ENCODE measurements at regions not wholly inside any gene's neighbourhood (a gene's known extent, or its start where the extent isn't known, plus 50 kb on each side); places are given as distances from the start of the nearest gene placed in this dataset.

DNA sequence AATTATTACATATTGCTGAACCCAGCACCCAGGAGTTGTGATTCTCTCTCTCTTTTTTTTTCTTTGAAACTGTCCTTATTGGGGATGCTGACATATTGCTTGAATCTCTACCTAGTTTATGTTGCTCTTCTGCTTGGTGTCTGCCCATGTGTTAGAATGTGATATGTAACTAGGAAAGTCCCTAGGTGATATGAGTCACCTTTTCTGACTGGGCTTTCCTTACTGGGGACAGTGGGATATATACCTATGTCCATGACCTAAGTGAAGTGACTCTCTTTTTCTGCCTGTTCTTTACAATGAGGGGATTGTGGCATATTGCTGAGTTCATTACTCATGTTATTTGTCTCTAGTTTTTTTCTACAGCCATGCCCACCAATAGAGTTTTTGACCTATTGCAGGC is 1013.2 kb upstream of the TSPY4 start:
- Mint-ChIP-seq H3K4me1 (no peaks in the 10 kb centered on the region), H3K4me3 (no peak overlapping the region), H3K9me3 (peaks cover 3% of the 10 kb centered on the region; the same call in 1 of the 3 replicates), H3K27ac (no peak overlapping the region), H3K27me3 (ENCODE audit: insufficient read depth, low read depth, poor library complexity) (no peaks in the 10 kb centered on the region), H3K36me3 (ENCODE audit: low read depth) (no peaks in the 10 kb centered on the region)
- Histone ChIP-seq H2AFZ (no peak overlapping the region), H3K79me2 (replicated peaks; ENCODE audit: insufficient read depth) (no peaks in the 10 kb centered on the region), H3K27me3 (ENCODE audit: insufficient read depth) (no peaks in the 10 kb centered on the region), H3K4me3 (no peak overlapping the region), H3K4me1 (ENCODE audit: insufficient read depth) (no peaks in the 10 kb centered on the region), H3K9me2 (ENCODE audit: insufficient read depth) (no peaks in the 10 kb centered on the region), H3K4me2 (no peak overlapping the region), H3K36me3 (ENCODE audit: insufficient read depth) (no peaks in the 10 kb centered on the region), H3F3A (replicated peaks; ENCODE audit: low read depth) (no peaks in the 10 kb centered on the region), H4K20me1 (replicated peaks; ENCODE audit: insufficient read depth) (no peaks in the 10 kb centered on the region), H3K27ac (ENCODE audit: low read depth) (no peak overlapping the region)
- DNase-seq (ENCODE audit: low spot score) (no peak), ATAC-seq (no peak)
- TF ChIP-seq, protein P1, sequence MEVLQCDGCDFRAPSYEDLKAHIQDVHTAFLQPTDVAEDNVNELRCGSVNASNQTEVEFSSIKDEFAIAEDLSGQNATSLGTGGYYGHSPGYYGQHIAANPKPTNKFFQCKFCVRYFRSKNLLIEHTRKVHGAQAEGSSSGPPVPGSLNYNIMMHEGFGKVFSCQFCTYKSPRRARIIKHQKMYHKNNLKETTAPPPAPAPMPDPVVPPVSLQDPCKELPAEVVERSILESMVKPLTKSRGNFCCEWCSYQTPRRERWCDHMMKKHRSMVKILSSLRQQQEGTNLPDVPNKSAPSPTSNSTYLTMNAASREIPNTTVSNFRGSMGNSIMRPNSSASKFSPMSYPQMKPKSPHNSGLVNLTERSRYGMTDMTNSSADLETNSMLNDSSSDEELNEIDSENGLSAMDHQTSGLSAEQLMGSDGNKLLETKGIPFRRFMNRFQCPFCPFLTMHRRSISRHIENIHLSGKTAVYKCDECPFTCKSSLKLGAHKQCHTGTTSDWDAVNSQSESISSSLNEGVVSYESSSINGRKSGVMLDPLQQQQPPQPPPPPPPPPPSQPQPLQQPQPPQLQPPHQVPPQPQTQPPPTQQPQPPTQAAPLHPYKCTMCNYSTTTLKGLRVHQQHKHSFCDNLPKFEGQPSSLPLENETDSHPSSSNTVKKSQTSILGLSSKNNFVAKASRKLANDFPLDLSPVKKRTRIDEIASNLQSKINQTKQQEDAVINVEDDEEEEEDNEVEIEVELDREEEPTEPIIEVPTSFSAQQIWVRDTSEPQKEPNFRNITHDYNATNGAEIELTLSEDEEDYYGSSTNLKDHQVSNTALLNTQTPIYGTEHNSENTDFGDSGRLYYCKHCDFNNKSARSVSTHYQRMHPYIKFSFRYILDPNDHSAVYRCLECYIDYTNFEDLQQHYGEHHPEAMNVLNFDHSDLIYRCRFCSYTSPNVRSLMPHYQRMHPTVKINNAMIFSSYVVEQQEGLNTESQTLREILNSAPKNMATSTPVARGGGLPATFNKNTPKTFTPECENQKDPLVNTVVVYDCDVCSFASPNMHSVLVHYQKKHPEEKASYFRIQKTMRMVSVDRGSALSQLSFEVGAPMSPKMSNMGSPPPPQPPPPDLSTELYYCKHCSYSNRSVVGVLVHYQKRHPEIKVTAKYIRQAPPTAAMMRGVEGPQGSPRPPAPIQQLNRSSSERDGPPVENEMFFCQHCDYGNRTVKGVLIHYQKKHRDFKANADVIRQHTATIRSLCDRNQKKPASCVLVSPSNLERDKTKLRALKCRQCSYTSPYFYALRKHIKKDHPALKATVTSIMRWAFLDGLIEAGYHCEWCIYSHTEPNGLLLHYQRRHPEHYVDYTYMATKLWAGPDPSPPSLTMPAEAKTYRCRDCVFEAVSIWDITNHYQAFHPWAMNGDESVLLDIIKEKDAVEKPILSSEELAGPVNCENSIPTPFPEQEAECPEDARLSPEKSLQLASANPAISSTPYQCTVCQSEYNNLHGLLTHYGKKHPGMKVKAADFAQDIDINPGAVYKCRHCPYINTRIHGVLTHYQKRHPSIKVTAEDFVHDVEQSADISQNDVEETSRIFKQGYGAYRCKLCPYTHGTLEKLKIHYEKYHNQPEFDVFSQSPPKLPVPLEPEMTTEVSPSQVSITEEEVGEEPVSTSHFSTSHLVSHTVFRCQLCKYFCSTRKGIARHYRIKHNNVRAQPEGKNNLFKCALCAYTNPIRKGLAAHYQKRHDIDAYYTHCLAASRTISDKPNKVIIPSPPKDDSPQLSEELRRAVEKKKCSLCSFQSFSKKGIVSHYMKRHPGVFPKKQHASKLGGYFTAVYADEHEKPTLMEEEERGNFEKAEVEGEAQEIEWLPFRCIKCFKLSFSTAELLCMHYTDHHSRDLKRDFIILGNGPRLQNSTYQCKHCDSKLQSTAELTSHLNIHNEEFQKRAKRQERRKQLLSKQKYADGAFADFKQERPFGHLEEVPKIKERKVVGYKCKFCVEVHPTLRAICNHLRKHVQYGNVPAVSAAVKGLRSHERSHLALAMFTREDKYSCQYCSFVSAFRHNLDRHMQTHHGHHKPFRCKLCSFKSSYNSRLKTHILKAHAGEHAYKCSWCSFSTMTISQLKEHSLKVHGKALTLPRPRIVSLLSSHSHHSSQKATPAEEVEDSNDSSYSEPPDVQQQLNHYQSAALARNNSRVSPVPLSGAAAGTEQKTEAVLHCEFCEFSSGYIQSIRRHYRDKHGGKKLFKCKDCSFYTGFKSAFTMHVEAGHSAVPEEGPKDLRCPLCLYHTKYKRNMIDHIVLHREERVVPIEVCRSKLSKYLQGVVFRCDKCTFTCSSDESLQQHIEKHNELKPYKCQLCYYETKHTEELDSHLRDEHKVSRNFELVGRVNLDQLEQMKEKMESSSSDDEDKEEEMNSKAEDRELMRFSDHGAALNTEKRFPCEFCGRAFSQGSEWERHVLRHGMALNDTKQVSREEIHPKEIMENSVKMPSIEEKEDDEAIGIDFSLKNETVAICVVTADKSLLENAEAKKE (CRISPR knock-in tag; IDR thresholded peaks at IDR 0.05) = no peak
- no peak for TF ChIP-seq ZNF331 (CRISPR knock-in tag; IDR thresholded peaks at IDR 0.05; ENCODE audit: low read depth)
- TF ChIP-seq EZH2 (IDR thresholded peaks at IDR 0.05; ENCODE audit: low read depth, unreplicated experiment) = no peak

DNA sequence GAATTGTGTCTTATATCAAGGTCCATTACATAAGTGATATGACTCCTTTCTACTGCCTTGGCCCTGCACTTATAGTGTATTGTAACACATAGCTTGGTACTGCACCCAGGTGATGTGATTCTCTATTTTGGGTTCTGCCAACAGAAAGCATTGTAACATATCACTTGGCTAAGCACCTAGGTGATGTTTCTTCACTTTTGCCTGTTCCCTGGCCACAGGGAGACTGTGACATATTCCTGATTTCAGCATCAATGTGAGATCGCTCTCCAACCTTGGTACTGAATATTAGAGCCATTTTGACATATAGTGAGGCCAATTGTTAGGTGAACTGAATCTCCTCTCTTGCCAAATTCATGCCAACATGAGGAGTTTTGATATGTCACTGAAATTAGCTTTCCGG is 1010.3 kb upstream of the TSPY4 start:
- Histone ChIP-seq H2AFZ (no peak overlapping the region), H3K27ac (ENCODE audit: low read depth) (no peak overlapping the region), H3K27me3 (ENCODE audit: insufficient read depth) (no peaks in the 10 kb centered on the region), H3K79me2 (replicated peaks; ENCODE audit: insufficient read depth) (no peaks in the 10 kb centered on the region), H4K20me1 (replicated peaks; ENCODE audit: insufficient read depth) (no peaks in the 10 kb centered on the region), H3K9me2 (ENCODE audit: insufficient read depth) (no peaks in the 10 kb centered on the region), H3K4me3 (no peak overlapping the region), H3K36me3 (ENCODE audit: insufficient read depth) (no peaks in the 10 kb centered on the region), H3K4me2 (no peak overlapping the region), H3K4me1 (ENCODE audit: insufficient read depth) (no peaks in the 10 kb centered on the region), H3F3A (replicated peaks; ENCODE audit: low read depth) (no peaks in the 10 kb centered on the region)
- no peak for ATAC-seq
- Mint-ChIP-seq H3K9me3 (peaks cover 3% of the 10 kb centered on the region; the same call in 1 of the 3 replicates), H3K27ac (no peak overlapping the region), H3K4me1 (no peaks in the 10 kb centered on the region), H3K27me3 (ENCODE audit: insufficient read depth, low read depth, poor library complexity) (no peaks in the 10 kb centered on the region), H3K36me3 (ENCODE audit: low read depth) (no peaks in the 10 kb centered on the region), H3K4me3 (no peak overlapping the region)
- DNase-seq (ENCODE audit: low spot score) = no peak
- TF ChIP-seq CREB1 (CRISPR knock-in tag; IDR thresholded peaks at IDR 0.05; ENCODE audit: low read depth) = no peak
- TF ChIP-seq, protein P2, sequence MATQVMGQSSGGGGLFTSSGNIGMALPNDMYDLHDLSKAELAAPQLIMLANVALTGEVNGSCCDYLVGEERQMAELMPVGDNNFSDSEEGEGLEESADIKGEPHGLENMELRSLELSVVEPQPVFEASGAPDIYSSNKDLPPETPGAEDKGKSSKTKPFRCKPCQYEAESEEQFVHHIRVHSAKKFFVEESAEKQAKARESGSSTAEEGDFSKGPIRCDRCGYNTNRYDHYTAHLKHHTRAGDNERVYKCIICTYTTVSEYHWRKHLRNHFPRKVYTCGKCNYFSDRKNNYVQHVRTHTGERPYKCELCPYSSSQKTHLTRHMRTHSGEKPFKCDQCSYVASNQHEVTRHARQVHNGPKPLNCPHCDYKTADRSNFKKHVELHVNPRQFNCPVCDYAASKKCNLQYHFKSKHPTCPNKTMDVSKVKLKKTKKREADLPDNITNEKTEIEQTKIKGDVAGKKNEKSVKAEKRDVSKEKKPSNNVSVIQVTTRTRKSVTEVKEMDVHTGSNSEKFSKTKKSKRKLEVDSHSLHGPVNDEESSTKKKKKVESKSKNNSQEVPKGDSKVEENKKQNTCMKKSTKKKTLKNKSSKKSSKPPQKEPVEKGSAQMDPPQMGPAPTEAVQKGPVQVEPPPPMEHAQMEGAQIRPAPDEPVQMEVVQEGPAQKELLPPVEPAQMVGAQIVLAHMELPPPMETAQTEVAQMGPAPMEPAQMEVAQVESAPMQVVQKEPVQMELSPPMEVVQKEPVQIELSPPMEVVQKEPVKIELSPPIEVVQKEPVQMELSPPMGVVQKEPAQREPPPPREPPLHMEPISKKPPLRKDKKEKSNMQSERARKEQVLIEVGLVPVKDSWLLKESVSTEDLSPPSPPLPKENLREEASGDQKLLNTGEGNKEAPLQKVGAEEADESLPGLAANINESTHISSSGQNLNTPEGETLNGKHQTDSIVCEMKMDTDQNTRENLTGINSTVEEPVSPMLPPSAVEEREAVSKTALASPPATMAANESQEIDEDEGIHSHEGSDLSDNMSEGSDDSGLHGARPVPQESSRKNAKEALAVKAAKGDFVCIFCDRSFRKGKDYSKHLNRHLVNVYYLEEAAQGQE (IDR thresholded peaks at IDR 0.05; ENCODE audit: unreplicated experiment) = no peak
- TF ChIP-seq ZNF114 (CRISPR knock-in tag; IDR thresholded peaks at IDR 0.05) = no peak
- TF ChIP-seq STAT1 (IDR thresholded peaks at IDR 0.05; ENCODE audit: unreplicated experiment) = no peak
- TF ChIP-seq, protein P3, sequence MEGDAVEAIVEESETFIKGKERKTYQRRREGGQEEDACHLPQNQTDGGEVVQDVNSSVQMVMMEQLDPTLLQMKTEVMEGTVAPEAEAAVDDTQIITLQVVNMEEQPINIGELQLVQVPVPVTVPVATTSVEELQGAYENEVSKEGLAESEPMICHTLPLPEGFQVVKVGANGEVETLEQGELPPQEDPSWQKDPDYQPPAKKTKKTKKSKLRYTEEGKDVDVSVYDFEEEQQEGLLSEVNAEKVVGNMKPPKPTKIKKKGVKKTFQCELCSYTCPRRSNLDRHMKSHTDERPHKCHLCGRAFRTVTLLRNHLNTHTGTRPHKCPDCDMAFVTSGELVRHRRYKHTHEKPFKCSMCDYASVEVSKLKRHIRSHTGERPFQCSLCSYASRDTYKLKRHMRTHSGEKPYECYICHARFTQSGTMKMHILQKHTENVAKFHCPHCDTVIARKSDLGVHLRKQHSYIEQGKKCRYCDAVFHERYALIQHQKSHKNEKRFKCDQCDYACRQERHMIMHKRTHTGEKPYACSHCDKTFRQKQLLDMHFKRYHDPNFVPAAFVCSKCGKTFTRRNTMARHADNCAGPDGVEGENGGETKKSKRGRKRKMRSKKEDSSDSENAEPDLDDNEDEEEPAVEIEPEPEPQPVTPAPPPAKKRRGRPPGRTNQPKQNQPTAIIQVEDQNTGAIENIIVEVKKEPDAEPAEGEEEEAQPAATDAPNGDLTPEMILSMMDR (conservative IDR thresholded peaks at IDR 0.05; ENCODE audit: low read depth in 2 of 2) = no peak
- no peak for TF ChIP-seq NANOG (IDR thresholded peaks at IDR 0.05; ENCODE audit: borderline replicate concordance)
- TF ChIP-seq JUNB (IDR thresholded peaks at IDR 0.05; ENCODE audit: unreplicated experiment) = no peak
- TF ChIP-seq EZH2phosphoT487 (IDR thresholded peaks at IDR 0.05; ENCODE audit: unreplicated experiment) = no peak
- TF ChIP-seq EZH2 (IDR thresholded peaks at IDR 0.05; ENCODE audit: low read depth, unreplicated experiment) = no peak
- TF ChIP-seq POLR2AphosphoS5 (IDR thresholded peaks at IDR 0.05; ENCODE audit: low read depth) = no peak
